Stimulated activated CD8-positive, alpha-beta memory T cell treated with anti-CD3 and anti-CD28 coated beads, Interleukin-12 subunit alpha, Interleukin-12 subunit beta, amount 100 ng/mL, for 1 hour (primary cell): ENCODE measurements at regions not wholly inside any gene's neighbourhood (a gene's known extent, or its start where the extent isn't known, plus 50 kb on each side); places are given as distances from the start of the nearest gene placed in this dataset.

Source experiments
- DNase-seq: peaks from one replicate; pipeline ENCODE4 v3.0.0-alpha.2; 2020; ENCODE audit warnings: low read depth

- DNase-seq = no peak
Measured at GRCh38 chr6:111987295-111987694, 66.6 kb upstream of the CCN6 start.

- DNase-seq = no peak
Measured at GRCh38 chr6:111988926-111989325, 65.0 kb upstream of the CCN6 start.

GRCh38 chr6:111989743-111990142 lies 64.2 kb upstream of the CCN6 start:
- no peak for DNase-seq

- DNase-seq = no peak
Measured at GRCh38 chr6:111990214-111990613, 63.7 kb upstream of the CCN6 start.

GRCh38 chr6:111992851-111993250 lies 61.1 kb upstream of the CCN6 start:
- peak; percentile 23 for DNase-seq

GRCh38 chr6:111993342-111993741 lies 60.6 kb upstream of the CCN6 start:
- DNase-seq = no peak

GRCh38 chr6:111994791-111995190 lies 59.1 kb upstream of the CCN6 start:
- DNase-seq = no peak

- DNase-seq = no peak
Measured at GRCh38 chr6:111995404-111995803, 58.5 kb upstream of the CCN6 start.

GRCh38 chr6:111996144-111996865 lies 57.6 kb upstream of the CCN6 start:
- DNase-seq = no peak

GRCh38 chr6:111997078-111997852 lies 56.6 kb upstream of the CCN6 start:
- peak; percentile 70 for DNase-seq

GRCh38 chr6:111997853-111998208 lies 56.1 kb upstream of the CCN6 start:
- no peak for DNase-seq

- no peak for DNase-seq
Measured at GRCh38 chr6:112002307-112002706, 51.6 kb upstream of the CCN6 start.
